Epithelial cell of prostate (primary cell): ENCODE measurements at regions not wholly inside any gene's neighbourhood (a gene's known extent, or its start where the extent isn't known, plus 50 kb on each side); places are given as distances from the start of the nearest gene placed in this dataset.

Experiments
- DNase-seq: peaks from one replicate; pipeline ENCODE4 v3.0.0-alpha.2; 2011; ENCODE audit warnings: low read depth, low spot score
- H3K27ac ChIP-seq: fragments of 450-650 bp; 2 replicates; pipeline ENCODE4 v1.5.1; 2017; ENCODE audit warnings: mild to moderate bottlenecking

GRCh38 chr18:32621034-32621433 lies 150.4 kb upstream of the GAREM1 start:
- DNase-seq: no peak
- H3K27ac ChIP-seq: no peak overlapping the region

GRCh38 chr18:32618546-32618945 lies 147.9 kb upstream of the GAREM1 start:
- no peak overlapping the region for H3K27ac ChIP-seq
- no peak for DNase-seq

GRCh38 chr18:32613821-32614220 lies 143.1 kb upstream of the GAREM1 start:
- DNase-seq: no peak
- H3K27ac ChIP-seq: no peak overlapping the region

GRCh38 chr18:32612651-32613050 lies 142.0 kb upstream of the GAREM1 start:
- H3K27ac ChIP-seq: no peak overlapping the region
- no peak for DNase-seq

GRCh38 chr18:32610176-32610575 lies 139.5 kb upstream of the GAREM1 start:
- no peak for DNase-seq
- H3K27ac ChIP-seq: no peak overlapping the region

GRCh38 chr18:32607816-32608215 lies 137.1 kb upstream of the GAREM1 start:
- H3K27ac ChIP-seq: no peak overlapping the region
- no peak for DNase-seq

GRCh38 chr18:32598144-32598543 lies 127.5 kb upstream of the GAREM1 start:
- no peak for DNase-seq
- no peak overlapping the region for H3K27ac ChIP-seq

GRCh38 chr18:32596501-32596900 lies 125.8 kb upstream of the GAREM1 start:
- no peak overlapping the region for H3K27ac ChIP-seq
- DNase-seq: no peak

- no peak overlapping the region for H3K27ac ChIP-seq
- no peak for DNase-seq
Measured at GRCh38 chr18:32595832-32596231, 125.2 kb upstream of the GAREM1 start.

- H3K27ac ChIP-seq: no peak overlapping the region
- no peak for DNase-seq
Measured at GRCh38 chr18:32588191-32588590, 117.5 kb upstream of the GAREM1 start.

- DNase-seq: no peak
- no peak overlapping the region for H3K27ac ChIP-seq
Measured at GRCh38 chr18:32583431-32583830, 112.7 kb upstream of the GAREM1 start.

GRCh38 chr18:32582455-32582854 lies 111.8 kb upstream of the GAREM1 start:
- H3K27ac ChIP-seq: no peak overlapping the region
- DNase-seq: no peak

GRCh38 chr18:32577561-32577960 lies 106.9 kb upstream of the GAREM1 start:
- DNase-seq: no peak
- no peak overlapping the region for H3K27ac ChIP-seq

- no peak for DNase-seq
- no peak overlapping the region for H3K27ac ChIP-seq
Measured at GRCh38 chr18:32576296-32576916, 105.7 kb upstream of the GAREM1 start.

GRCh38 chr18:32566960-32567359 lies 96.3 kb upstream of the GAREM1 start:
- no peak overlapping the region for H3K27ac ChIP-seq
- DNase-seq: no peak

GRCh38 chr18:32553640-32554365 lies 83.1 kb upstream of the GAREM1 start:
- no peak overlapping the region for H3K27ac ChIP-seq
- no peak for DNase-seq

GRCh38 chr18:32553174-32553573 lies 82.5 kb upstream of the GAREM1 start:
- no peak overlapping the region for H3K27ac ChIP-seq
- DNase-seq: no peak

GRCh38 chr18:32552421-32553030 lies 81.8 kb upstream of the GAREM1 start:
- peak; percentile 31 for DNase-seq
- no peak overlapping the region for H3K27ac ChIP-seq

- no peak overlapping the region for H3K27ac ChIP-seq
- no peak for DNase-seq
Measured at GRCh38 chr18:32550963-32551362, 80.3 kb upstream of the GAREM1 start.

- H3K27ac ChIP-seq: no peak overlapping the region
- no peak for DNase-seq
Measured at GRCh38 chr18:32549248-32550110, 78.8 kb upstream of the GAREM1 start.

- no peak for DNase-seq
- H3K27ac ChIP-seq: no peak overlapping the region
Measured at GRCh38 chr18:32548688-32549087, 78.0 kb upstream of the GAREM1 start.
